ENCODE measurements at regions not wholly inside any gene's neighbourhood (a gene's known extent, or its start where the extent isn't known, plus 50 kb on each side); places are given as distances from the start of the nearest gene placed in this dataset.

DNA sequence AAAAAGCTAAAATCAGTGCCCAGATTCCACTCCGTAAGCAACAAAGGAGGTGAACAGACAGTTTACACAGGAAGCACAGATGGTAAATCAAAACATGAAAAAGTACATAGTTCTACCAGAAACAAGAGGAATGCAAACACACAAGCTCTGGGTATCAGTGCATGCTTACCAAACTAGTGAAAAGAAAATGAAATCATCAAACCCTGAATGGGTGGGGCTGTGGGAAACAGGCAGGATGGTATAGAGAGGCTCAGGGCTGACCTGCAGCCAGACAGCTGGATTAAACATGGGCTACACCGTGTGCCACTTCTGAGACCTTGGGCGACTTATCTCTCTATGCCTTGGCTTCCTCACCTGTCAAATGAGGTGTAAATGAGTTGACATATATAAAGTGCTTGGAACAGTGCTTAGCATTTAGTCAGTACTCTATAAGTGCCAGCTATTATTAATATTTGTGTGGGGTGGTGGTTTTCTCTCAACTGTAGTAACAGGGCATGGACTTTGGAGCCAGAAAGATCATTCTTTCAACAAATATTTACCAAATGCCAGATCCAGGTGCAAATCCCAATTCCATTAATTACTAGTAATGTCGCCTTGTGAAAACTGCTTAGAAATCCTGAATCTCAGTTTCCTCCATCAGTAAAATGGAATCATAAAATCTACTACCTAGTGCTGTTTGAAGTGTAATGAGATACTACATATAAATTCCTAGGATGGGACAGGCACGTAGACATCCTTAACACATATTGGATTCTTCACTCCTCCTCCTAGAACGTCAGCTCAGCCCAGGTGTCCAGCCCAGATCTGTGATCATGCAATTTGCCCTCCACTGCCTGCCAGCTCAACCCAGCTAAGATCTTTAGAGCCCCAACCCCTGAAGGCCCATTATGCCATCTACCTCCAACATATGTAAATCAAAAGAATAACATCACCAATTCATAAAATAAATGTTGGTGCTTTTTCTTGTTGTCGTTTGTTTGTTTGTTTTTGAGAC is 55.5 kb upstream of the SMAD3 start:
- TF ChIP-seq SMARCA5 (IDR thresholded peaks at IDR 0.05) (no peak), EZH2 (IDR thresholded peaks at IDR 0.05; ENCODE audit: borderline replicate concordance, control insufficient read depth, low read depth, low read length) (no peak), ZZZ3 (IDR thresholded peaks at IDR 0.05; ENCODE audit: control insufficient read depth, insufficient read length, low read depth) (no peak), ZSCAN29 (IDR thresholded peaks at IDR 0.05) (no peak), STAT3 (IDR thresholded peaks at IDR 0.05; ENCODE audit: low read depth, low read length) (no peak), CBX5 (IDR thresholded peaks at IDR 0.05; ENCODE audit: low read depth) (no peak), PML (IDR thresholded peaks at IDR 0.05; ENCODE audit: low read length) (no peak), CBX3 (IDR thresholded peaks at IDR 0.05; ENCODE audit: borderline replicate concordance, low read depth) (no peak), HCFC1 (IDR thresholded peaks at IDR 0.05; ENCODE audit: low read length) (no peak), WRNIP1 (IDR thresholded peaks at IDR 0.05; ENCODE audit: borderline replicate concordance, low read depth, low read length) (no peak), SUPT20H (IDR thresholded peaks at IDR 0.05; ENCODE audit: borderline replicate concordance, control insufficient read depth, low read depth, low read length) (no peak), SREBF2 (IDR thresholded peaks at IDR 0.05; ENCODE audit: low read length) (no peak), MXI1 (IDR thresholded peaks at IDR 0.05; ENCODE audit: low read depth, low read length) (no peak), NFXL1 (IDR thresholded peaks at IDR 0.05; ENCODE audit: borderline replicate concordance) (no peak), NR2F1 (conservative IDR thresholded peaks at IDR 0.05) (no peak), SIX5 (IDR thresholded peaks at IDR 0.05; ENCODE audit: low read depth, low read length, severe bottlenecking) (no peak)
- TF ChIP-seq, protein P1, sequence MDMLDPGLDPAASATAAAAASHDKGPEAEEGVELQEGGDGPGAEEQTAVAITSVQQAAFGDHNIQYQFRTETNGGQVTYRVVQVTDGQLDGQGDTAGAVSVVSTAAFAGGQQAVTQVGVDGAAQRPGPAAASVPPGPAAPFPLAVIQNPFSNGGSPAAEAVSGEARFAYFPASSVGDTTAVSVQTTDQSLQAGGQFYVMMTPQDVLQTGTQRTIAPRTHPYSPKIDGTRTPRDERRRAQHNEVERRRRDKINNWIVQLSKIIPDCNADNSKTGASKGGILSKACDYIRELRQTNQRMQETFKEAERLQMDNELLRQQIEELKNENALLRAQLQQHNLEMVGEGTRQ (IDR thresholded peaks at IDR 0.05; ENCODE audit: borderline replicate concordance, low read depth, low read length) = no peak
- TF ChIP-seq, protein P2, sequence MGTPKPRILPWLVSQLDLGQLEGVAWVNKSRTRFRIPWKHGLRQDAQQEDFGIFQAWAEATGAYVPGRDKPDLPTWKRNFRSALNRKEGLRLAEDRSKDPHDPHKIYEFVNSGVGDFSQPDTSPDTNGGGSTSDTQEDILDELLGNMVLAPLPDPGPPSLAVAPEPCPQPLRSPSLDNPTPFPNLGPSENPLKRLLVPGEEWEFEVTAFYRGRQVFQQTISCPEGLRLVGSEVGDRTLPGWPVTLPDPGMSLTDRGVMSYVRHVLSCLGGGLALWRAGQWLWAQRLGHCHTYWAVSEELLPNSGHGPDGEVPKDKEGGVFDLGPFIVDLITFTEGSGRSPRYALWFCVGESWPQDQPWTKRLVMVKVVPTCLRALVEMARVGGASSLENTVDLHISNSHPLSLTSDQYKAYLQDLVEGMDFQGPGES (IDR thresholded peaks at IDR 0.05) = no peak
- TF ChIP-seq, protein P3, sequence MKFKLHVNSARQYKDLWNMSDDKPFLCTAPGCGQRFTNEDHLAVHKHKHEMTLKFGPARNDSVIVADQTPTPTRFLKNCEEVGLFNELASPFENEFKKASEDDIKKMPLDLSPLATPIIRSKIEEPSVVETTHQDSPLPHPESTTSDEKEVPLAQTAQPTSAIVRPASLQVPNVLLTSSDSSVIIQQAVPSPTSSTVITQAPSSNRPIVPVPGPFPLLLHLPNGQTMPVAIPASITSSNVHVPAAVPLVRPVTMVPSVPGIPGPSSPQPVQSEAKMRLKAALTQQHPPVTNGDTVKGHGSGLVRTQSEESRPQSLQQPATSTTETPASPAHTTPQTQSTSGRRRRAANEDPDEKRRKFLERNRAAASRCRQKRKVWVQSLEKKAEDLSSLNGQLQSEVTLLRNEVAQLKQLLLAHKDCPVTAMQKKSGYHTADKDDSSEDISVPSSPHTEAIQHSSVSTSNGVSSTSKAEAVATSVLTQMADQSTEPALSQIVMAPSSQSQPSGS (IDR thresholded peaks at IDR 0.05; ENCODE audit: low read length) = no peak
- TF ChIP-seq, protein P4, sequence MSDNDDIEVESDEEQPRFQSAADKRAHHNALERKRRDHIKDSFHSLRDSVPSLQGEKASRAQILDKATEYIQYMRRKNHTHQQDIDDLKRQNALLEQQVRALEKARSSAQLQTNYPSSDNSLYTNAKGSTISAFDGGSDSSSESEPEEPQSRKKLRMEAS (IDR thresholded peaks at IDR 0.05; ENCODE audit: low read depth, low read length) = no peak
- Histone ChIP-seq H3K27me3 (replicated peaks in 1 of 2; ENCODE audit: control insufficient read depth in 2 of 2, insufficient read depth in 2 of 2, low read length in 1 of 2) (no peaks in the 10 kb centered on the region), H3K79me2 (ENCODE audit: control insufficient read depth, insufficient read depth, low read length) (no peaks in the 10 kb centered on the region), H3K4me2 (ENCODE audit: control insufficient read depth, insufficient read depth) (no peak overlapping the region), H3K36me3 (ENCODE audit: control insufficient read depth in 2 of 2, insufficient read depth in 2 of 2, low read length in 1 of 2) (no peaks in the 10 kb centered on the region), H3K9me3 (replicated peaks; ENCODE audit: control insufficient read depth, insufficient read depth, low read length) (no peaks in the 10 kb centered on the region), H3K9ac (ENCODE audit: control insufficient read depth, insufficient read depth, low read length) (no peak overlapping the region), H3K4me1 (ENCODE audit: control insufficient read depth, insufficient read depth, low read length) (no peaks in the 10 kb centered on the region), H2AFZ (ENCODE audit: control insufficient read depth, low read depth, low read length) (no peak overlapping the region), H4K20me1 (ENCODE audit: control insufficient read depth, insufficient read depth) (no peaks in the 10 kb centered on the region), H3K4me3 (no peak overlapping the region), H3K27ac (ENCODE audit: control insufficient read depth, insufficient read depth) (no peak overlapping the region)
- in situ Hi-C loops (cut with MboI) (no loop called here), intact Hi-C loops (cut with micrococcal nuclease; ENCODE audit: unreplicated experiment) (no loop called here)
- SMC1A ChIA-PET (ENCODE audit: uncharacterized antibody, unreplicated experiment) = no interaction called here
- WGBS (ENCODE audit: insufficient coverage, insufficient replicate concordance, low lambda C conversion rate, missing lambda C conversion rate) = 49% methylated on average over 7 of the region's 7 CpGs
- no TSS peak for BruUV-seq (replicated peaks)
- no peak for DNase-seq (ENCODE audit: low read depth, low spot score)
- RAD21 ChIA-PET (ENCODE audit: unreplicated experiment) = no interaction called here
- POLR2A ChIA-PET = no interaction called here
- CTCF ChIA-PET = interaction anchor here (0.6 kb wide), 1 partner anchor 169 kb away, joined by 4 read pairs; no protein-coding TSS in a partner anchor
- ATAC-seq = peak; percentile 64
- FAIRE-seq = no peak
